ENCODE measurements at regions not wholly inside any gene's neighbourhood (a gene's known extent, or its start where the extent isn't known, plus 50 kb on each side); places are given as distances from the start of the nearest gene placed in this dataset.

DNA sequence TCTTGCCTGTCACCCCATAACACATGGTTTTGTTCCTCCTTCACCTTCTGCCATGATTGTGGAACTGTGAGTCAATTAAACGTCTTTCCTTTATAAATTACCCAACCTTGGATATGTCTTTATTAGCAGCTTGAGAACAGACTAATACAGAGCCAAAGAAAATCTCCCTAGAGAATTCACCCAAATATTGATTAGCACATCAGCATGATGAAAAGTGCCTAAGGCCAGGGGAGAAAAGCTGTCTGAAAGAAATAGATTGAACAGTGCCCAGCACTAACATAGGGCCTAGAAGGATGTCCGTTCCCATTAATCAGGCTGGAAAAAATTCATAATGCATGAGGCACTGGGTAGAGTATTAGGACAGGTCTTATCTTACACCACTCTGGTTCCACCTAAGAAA is 111.9 kb upstream of the CALN1 start:
- TF ChIP-seq CTCF (IDR thresholded peaks at IDR 0.05): no peak
- no peak for TF ChIP-seq ZFX (IDR thresholded peaks at IDR 0.05; ENCODE audit: borderline replicate concordance)
- no peak overlapping the region for H3K27ac ChIP-seq

DNA sequence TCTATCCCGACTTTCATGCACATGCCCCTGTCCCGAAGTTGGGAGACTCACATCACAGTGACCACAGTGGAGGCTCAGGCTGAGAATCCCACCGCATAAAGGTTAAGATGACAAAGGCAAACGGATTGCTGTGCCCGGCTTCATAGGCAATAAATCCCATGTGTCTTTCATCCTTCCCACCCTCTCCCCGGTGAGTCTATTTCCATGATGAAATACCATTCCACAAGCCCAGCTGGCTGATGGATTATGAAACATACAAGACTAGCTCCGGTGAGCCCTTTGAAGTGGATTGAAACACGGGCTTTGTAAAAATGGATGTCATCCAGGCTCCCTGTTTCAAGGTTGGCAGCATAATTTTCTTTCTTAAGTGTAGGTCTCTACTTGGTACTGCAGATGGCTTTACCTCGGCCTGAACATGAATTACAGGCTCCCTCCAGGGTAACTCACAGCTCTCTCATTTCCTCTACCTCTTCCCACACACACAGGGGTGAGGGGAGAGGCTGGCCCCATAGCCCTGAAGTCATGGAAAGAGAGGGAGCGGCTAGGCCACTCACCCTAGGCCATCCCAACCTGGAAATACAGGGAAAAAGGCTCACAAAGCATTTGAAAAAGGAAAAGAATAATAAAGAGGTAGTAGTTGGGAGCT is 92.0 kb upstream of the CALN1 start:
- TF ChIP-seq ZFX (IDR thresholded peaks at IDR 0.05; ENCODE audit: borderline replicate concordance) (no peak), CTCF (IDR thresholded peaks at IDR 0.05) (no peak)
- no peak overlapping the region for H3K27ac ChIP-seq

GRCh38 chr7:72503644-72504043 is 91.5 kb upstream of the CALN1 start:
- no peak overlapping the region for H3K27ac ChIP-seq
- TF ChIP-seq ZFX (IDR thresholded peaks at IDR 0.05; ENCODE audit: borderline replicate concordance) (no peak), CTCF (IDR thresholded peaks at IDR 0.05) (no peak)

DNA sequence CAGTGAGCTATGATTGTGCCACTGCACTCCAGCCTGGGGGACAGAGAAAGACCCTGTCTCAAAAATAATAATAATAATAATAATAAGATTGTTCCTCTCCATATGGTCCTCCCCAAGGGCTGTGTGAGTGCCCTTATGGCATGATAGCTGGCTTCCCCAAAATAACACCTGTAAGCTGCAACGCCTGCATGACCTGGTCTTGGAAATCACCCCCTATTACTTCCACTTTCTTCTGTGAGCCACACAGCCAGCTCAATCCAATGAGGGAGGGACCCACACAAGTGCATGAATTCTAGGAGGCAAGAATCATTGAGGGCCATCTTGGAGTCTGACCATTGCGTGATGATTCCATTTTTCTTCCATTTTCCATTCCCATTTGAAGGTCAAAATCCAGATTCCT is 82.7 kb upstream of the CALN1 start:
- TF ChIP-seq ZFX (IDR thresholded peaks at IDR 0.05; ENCODE audit: borderline replicate concordance): no peak
- no peak for TF ChIP-seq CTCF (IDR thresholded peaks at IDR 0.05)
- H3K27ac ChIP-seq: no peak overlapping the region

DNA sequence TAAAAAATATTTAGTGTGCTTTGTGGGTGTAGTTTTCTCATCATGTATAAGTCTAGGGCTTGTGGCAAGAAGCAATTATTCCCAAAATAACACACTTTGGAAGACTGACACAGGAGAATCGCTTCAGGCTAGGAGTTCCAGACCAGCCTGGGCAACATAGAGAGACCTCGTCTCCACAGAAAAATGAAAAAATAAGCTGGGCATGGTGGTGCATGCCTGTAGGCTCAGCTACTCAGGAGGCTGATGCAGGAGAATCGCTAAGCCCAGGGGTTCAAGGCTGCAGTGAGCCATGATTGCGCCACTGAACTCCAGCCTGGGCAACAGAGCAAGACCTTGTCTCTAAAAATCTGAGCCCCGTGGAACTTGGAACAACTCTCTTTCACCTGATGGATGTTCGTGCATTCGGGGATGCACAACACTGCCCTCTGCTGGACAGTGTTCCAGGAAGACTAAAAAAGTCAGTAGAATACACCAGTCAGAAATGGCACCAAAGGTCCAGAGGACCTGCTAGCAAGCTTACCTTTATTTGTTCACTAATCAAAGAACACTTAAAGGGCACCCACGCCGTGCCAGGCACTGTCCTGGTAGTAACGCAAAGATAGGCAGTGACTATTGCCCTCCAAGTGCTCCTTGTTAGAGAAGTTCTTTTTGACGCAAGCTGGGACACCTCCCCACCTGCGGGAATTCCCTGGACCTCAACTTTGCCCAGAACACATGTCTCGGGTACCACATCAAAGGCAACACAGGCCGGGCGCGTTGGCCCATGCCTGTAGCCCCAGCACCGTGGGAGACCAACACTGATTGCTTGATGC is 81.9 kb upstream of the CALN1 start:
- no peak overlapping the region for H3K27ac ChIP-seq
- TF ChIP-seq ZFX (IDR thresholded peaks at IDR 0.05; ENCODE audit: borderline replicate concordance) (no peak), CTCF (IDR thresholded peaks at IDR 0.05) (peak; percentile 97)

- H3K27ac ChIP-seq: no peak overlapping the region
- TF ChIP-seq ZFX (IDR thresholded peaks at IDR 0.05; ENCODE audit: borderline replicate concordance) (no peak), CTCF (IDR thresholded peaks at IDR 0.05) (no peak)
Observed at GRCh38 chr7:72492461-72493065, 80.4 kb upstream of the CALN1 start.

DNA sequence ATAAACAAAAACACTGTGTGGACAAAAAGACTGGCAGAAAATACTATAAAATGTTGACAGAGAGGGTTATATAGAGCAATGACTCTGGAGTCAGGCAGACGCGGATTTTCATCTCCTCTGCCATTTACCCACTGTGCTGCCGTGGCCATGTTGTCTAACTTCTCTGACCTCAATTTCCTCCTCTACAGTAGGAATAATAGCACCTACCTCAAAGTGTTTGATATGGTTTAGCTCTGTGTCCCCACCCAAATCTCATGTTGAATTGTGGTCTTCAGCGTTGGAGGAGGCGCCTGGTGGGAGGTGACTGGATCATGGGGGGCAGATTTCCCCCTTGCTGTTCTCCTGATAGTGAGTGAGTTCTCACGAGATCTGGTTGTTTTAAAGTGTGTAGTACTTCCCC is 78.2 kb upstream of the CALN1 start:
- H3K27ac ChIP-seq: no peak overlapping the region
- TF ChIP-seq ZFX (IDR thresholded peaks at IDR 0.05; ENCODE audit: borderline replicate concordance): no peak
- no peak for TF ChIP-seq CTCF (IDR thresholded peaks at IDR 0.05)
